SU-DHL-6 (cell line): ENCODE measurements at regions not wholly inside any gene's neighbourhood (a gene's known extent, or its start where the extent isn't known, plus 50 kb on each side); places are given as distances from the start of the nearest gene placed in this dataset.
"Not testable (repeated sequence)": the region's sequence is repeated elsewhere in the genome, so short reads cannot be mapped to it uniquely, and the experiment has no call there.

ENCODE experiments used
- H2AFZ ChIP-seq: fragments of 200-600 bp; sonication (generic); 2 replicates; pipeline ENCODE4 v1.6.1; 2014; ENCODE audit warnings: low read depth, mild to moderate bottlenecking, moderate library complexity, mixed read lengths, antibody characterized with exemption, low read length; ENCODE audit not compliant: severe bottlenecking
- H3F3A ChIP-seq: fragments of 200-600 bp; shearing (Covaris generic); 2 replicates; pipeline ENCODE4 v1.6.0; 2016; ENCODE audit warnings: antibody characterized with exemption, mild to moderate bottlenecking; ENCODE audit not compliant: insufficient read depth
- H3K27ac ChIP-seq: fragments of 200-600 bp; sonication (generic); 2 replicates; pipeline ENCODE4 v1.5.1; 2016; ENCODE audit warnings: low read depth, mild to moderate bottlenecking, low read length, moderate library complexity, mixed read lengths
- H3K27me3 ChIP-seq: fragments of 200-600 bp; sonication (generic), shearing (Covaris generic); 2 replicates; pipeline ENCODE4 v1.6.0; 2014; ENCODE audit warnings: mild to moderate bottlenecking, low read length
- H3K36me3 ChIP-seq: fragments of 200-600 bp; sonication (generic); 2 replicates; pipeline ENCODE4 v1.6.1; 2014; ENCODE audit warnings: mild to moderate bottlenecking, low read length, mixed read lengths
- H3K4me2 ChIP-seq: fragments of 300-600, 200-600 bp; shearing (Covaris generic), sonication (generic); 2 replicates; pipeline ENCODE4 v1.6.0; 2014; ENCODE audit warnings: low read length, low read depth, mild to moderate bottlenecking; ENCODE audit not compliant: poor library complexity, severe bottlenecking
- H3K4me3 ChIP-seq: fragments of 200-600 bp; sonication (generic); 2 replicates; pipeline ENCODE4 v1.5.1; 2014; ENCODE audit warnings: antibody characterized with exemption, low read length, mild to moderate bottlenecking, mixed read lengths; ENCODE audit not compliant: insufficient read depth, poor library complexity, severe bottlenecking
- H3K79me2 ChIP-seq: fragments of 200-600 bp; sonication (generic); 2 replicates; pipeline ENCODE4 v1.6.1; 2014; ENCODE audit warnings: mild to moderate bottlenecking, low read length, moderate library complexity; ENCODE audit not compliant: insufficient read depth
- H3K9ac ChIP-seq: fragments of 200-600 bp; sonication (generic); 2 replicates; pipeline ENCODE4 v1.7.0; 2014; ENCODE audit warnings: mild to moderate bottlenecking, low read length
- H3K9me2 ChIP-seq: fragments of 200-600 bp; sonication (generic); replicated peaks from 2 replicates; pipeline ENCODE4 v1.6.1; 2014; ENCODE audit warnings: low read length; ENCODE audit not compliant: insufficient read depth
- H3K9me3 ChIP-seq: fragments of 200-600 bp; sonication (generic); 2 replicates; pipeline ENCODE4 v1.6.1; 2014; ENCODE audit warnings: low read length, mixed read lengths; ENCODE audit not compliant: insufficient read depth
- H4K20me1 ChIP-seq: fragments of 200-600 bp; sonication (generic); 2 replicates; pipeline ENCODE4 v1.6.1; 2014; ENCODE audit warnings: low read depth, mild to moderate bottlenecking, antibody characterized with exemption, low read length, moderate library complexity, mixed read lengths
- EZH2phosphoT487 ChIP-seq: fragments of 200-600 bp; sonication (generic), shearing (Covaris generic); conservative IDR thresholded peaks from 2 replicates; pipeline ENCODE4 v1.6.1; 2018; ENCODE audit warnings: mild to moderate bottlenecking, antibody characterized with exemption, low read length, moderate library complexity, mixed read lengths
- TF ChIP-seq, protein P1 (sequence below): fragments of 200-600 bp; sonication (generic); IDR thresholded peaks from one replicate; pipeline ENCODE4 v1.5.1; 2017; ENCODE audit warnings: antibody characterized with exemption, mild to moderate bottlenecking, low read length, moderate library complexity; ENCODE audit not compliant: insufficient read depth, poor library complexity, severe bottlenecking

DNA sequence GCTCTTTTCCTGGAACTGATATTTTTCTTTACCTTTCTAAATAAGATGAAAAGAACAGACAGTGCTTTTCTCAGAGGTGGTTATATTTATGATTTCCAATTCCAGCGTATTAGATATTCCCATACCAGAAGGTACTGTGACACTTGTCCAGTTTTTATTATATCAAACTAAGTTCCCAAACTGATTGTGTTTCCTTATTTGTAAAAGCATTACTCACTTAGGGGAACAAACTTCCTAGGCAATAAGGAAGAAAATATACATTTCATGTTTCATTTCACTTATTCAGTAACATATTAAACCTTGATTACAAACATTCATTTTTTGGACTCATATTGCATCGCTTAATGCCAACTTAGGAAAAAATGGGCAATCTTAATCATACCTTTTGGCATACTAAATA lies 1480.0 kb upstream of the NUDT12 start:
- no peak overlapping the region for H3K4me3 ChIP-seq
- no peak overlapping the region for H2AFZ ChIP-seq
- no peaks in the 10 kb centered on the region for H3K79me2 ChIP-seq
- TF ChIP-seq, protein P1, sequence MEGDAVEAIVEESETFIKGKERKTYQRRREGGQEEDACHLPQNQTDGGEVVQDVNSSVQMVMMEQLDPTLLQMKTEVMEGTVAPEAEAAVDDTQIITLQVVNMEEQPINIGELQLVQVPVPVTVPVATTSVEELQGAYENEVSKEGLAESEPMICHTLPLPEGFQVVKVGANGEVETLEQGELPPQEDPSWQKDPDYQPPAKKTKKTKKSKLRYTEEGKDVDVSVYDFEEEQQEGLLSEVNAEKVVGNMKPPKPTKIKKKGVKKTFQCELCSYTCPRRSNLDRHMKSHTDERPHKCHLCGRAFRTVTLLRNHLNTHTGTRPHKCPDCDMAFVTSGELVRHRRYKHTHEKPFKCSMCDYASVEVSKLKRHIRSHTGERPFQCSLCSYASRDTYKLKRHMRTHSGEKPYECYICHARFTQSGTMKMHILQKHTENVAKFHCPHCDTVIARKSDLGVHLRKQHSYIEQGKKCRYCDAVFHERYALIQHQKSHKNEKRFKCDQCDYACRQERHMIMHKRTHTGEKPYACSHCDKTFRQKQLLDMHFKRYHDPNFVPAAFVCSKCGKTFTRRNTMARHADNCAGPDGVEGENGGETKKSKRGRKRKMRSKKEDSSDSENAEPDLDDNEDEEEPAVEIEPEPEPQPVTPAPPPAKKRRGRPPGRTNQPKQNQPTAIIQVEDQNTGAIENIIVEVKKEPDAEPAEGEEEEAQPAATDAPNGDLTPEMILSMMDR = no peak
- no peak for TF ChIP-seq EZH2phosphoT487
- H3K4me2 ChIP-seq = no peak overlapping the region
- H3K27ac ChIP-seq = no peak overlapping the region
- H3K9me2 ChIP-seq = no peaks in the 10 kb centered on the region
- no peaks in the 10 kb centered on the region for H3K27me3 ChIP-seq
- no peaks in the 10 kb centered on the region for H3K9me3 ChIP-seq
- H3F3A ChIP-seq = no peaks in the 10 kb centered on the region
- H3K9ac ChIP-seq = no peak overlapping the region
- no peaks in the 10 kb centered on the region for H4K20me1 ChIP-seq
- H3K36me3 ChIP-seq = no peaks in the 10 kb centered on the region; the same call in 1 of the 2 replicates

DNA sequence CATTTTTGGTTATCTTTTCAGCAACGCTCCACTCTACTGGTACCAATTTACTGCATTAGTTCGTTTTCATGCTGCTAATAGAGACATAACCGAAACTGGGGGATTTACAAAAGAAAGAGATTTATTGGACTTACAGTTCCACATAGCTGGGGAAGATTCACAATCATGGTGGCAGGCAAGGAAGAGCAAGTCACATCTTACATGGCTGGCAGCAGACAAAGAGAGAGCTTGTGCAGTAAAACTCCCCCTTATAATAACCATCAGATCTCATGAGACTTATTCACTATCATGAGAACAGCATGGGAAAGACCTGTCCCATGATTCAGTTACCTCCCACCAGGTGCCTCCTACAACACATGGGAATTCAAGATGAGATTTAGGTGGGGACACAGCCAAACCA lies 1474.2 kb upstream of the NUDT12 start:
- H3K4me3 ChIP-seq, H3K4me2 ChIP-seq, H3K9ac ChIP-seq, H3K9me3 ChIP-seq, H3K9me2 ChIP-seq, H3K27ac ChIP-seq, H3K27me3 ChIP-seq, H4K20me1 ChIP-seq, H3K79me2 ChIP-seq, H3K36me3 ChIP-seq, H3F3A ChIP-seq, H2AFZ ChIP-seq: not testable (repeated sequence)

DNA sequence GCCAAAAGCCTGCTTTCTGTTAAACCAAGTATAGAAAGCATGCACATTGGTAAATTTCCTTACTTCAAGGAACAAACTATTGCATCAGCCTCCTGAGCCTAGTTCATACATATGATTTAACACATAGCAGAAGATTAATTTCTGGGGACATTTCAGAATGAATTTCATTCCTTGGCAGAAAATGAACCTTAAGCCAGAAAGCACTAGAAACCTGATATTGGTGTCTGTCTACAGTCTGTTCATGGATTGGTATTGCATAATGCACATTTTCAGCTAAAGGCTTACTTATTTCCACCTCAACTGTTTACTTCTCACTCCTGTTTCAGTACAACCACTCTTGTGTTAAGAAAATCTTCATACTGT lies 1471.8 kb upstream of the NUDT12 start:
- Histone ChIP-seq H3F3A (no peaks in the 10 kb centered on the region), H4K20me1 (no peaks in the 10 kb centered on the region), H3K9ac (no peak overlapping the region), H3K4me2 (no peak overlapping the region), H3K27ac (no peak overlapping the region), H3K36me3 (no peaks in the 10 kb centered on the region), H3K27me3 (no peaks in the 10 kb centered on the region), H2AFZ (no peak overlapping the region), H3K4me3 (no peak overlapping the region), H3K9me3 (no peaks in the 10 kb centered on the region), H3K79me2 (no peaks in the 10 kb centered on the region), H3K9me2 (no peaks in the 10 kb centered on the region)
- TF ChIP-seq, protein P1 = no peak
- no peak for TF ChIP-seq EZH2phosphoT487

DNA sequence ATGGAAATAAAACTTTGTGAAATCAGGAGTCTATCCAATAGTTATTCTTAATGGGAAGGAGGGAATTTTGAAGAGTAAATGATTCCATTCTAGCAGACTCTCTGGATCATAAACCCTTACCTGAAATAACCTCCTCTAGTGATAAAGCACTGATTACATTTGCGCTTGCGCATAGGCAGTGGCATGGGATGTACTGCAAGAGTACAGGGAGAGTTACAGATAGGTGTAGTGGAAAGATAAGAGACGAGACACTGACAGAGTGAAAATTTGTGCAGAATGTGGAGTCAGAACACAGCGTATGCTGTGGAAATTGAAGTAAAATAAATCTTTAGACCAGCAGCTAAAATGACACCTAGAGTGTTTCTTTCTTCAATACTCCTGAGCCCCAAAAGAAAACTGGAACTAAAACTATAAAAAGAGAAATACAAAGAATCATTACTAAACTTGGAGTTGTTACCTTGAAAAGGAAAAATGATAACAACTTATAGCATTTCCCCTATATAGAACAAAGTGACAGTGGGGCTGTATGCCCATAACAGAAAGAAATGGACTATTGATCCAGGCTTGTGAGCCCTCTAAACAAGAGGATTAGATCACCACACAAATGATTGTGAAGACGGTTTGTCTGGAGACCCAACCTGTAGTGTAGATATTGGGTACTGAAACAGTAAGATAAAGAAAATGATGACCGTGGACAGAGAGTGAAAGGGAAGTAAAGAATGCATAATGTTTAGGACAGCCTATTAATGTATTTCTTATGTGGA lies 1471.2 kb upstream of the NUDT12 start:
- Histone ChIP-seq H3K4me3 (no peak overlapping the region), H3K36me3 (no peaks in the 10 kb centered on the region), H3K27ac (no peak overlapping the region), H3F3A (no peaks in the 10 kb centered on the region), H2AFZ (no peak overlapping the region), H4K20me1 (no peaks in the 10 kb centered on the region), H3K4me2 (no peak overlapping the region), H3K9me3 (no peaks in the 10 kb centered on the region), H3K27me3 (no peaks in the 10 kb centered on the region), H3K9me2 (no peaks in the 10 kb centered on the region), H3K9ac (no peak overlapping the region), H3K79me2 (no peaks in the 10 kb centered on the region)
- TF ChIP-seq, protein P1 = no peak
- TF ChIP-seq EZH2phosphoT487 = no peak
